HG03378 (cell line): ENCODE measurements at regions not wholly inside any gene's neighbourhood (a gene's known extent, or its start where the extent isn't known, plus 50 kb on each side); places are given as distances from the start of the nearest gene placed in this dataset.
A peak's percentile ranks its signal among the peaks of the same experiment; 100 is the strongest.
"Not testable (repeated sequence)": the region's sequence is repeated elsewhere in the genome, so short reads cannot be mapped to it uniquely, and the experiment has no call there.

ENCODE experiments used
- ATAC-seq: cut with Tn5 transposase; IDR thresholded peaks from one replicate; pipeline ENCODE4 v1.9.1; 2021; ENCODE audit warnings: mild to moderate bottlenecking, moderate library complexity; ENCODE audit not compliant: unreplicated experiment

DNA sequence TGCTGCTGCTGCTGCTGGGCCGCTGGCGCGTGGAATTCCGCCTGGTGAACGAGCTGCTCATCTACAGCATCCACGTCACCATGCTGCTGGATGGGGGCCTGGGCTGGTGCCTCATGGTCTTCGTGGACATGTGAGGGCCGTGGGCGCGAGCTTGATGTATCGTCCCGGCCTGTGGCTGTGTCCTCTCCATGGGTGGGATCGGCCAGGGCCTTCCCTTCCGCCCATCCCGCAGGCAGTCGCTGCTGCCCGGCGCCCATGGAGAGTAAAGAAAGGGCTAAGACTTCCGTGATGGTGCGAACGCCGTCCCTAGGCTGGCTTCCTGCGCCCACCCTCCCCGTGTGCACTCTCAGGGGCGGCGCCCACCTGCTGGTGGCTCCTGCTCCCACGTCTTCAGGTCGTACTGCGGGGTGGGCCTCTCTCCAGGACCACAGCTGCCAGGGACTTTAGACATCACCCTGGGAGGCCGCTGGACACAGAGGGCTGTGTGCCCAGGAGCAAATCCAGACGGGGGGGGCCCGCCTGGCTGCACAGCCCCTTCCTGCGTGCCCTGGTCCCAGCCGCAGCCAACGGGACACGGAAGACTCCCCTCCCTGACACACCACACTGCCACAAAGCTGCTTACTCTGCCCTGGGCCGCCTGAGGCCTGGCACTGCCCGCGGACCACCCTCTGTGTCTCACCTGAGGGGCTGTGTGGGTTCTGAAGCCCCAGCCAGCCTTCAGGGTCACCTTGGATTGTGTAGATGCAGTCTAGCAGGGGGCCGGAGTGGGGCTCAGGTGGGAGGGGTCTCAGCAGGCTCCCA is 167.5 kb downstream of the SEPTIN7 start:
- ATAC-seq, result no peak

DNA sequence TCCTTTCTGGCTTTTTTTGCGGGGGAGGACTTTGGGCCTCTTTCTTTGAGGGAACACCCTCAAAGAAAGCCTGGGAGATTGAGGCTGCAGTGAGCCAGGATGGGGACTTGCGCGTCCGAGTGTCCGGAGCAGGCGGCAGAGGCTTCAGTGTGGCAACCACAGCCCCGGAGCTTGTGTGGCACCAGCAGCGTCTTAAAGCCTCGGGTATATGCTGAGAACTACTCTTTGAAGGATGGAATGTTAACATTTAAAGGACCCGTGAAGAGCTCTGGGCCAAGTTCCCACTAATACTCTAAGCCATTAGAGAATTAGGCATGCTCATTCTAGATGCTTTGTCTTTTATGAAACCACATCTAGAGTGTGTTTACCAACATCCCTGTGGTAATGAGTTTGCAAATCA is 168.2 kb downstream of the SEPTIN7 start:
- ATAC-seq, result no peak

DNA sequence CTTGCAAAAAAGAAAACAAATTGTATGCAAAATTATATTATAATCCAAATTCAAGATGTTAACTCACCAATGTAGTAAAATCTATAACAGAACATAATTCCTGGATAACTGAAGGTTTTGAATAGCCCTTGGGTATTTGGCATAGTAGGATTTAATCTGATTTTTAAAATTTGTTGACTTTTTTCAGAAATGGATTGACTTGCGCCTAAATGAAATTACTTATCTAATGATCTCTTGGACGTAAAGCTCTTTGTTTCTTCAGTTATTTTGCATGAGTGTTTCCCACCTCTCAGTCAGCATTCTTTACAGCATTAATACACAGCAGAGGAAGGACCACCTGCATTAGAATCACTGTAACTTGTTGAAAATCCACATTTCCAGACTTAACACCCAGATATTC is 169.6 kb downstream of the SEPTIN7 start:
- ATAC-seq, result no peak

DNA sequence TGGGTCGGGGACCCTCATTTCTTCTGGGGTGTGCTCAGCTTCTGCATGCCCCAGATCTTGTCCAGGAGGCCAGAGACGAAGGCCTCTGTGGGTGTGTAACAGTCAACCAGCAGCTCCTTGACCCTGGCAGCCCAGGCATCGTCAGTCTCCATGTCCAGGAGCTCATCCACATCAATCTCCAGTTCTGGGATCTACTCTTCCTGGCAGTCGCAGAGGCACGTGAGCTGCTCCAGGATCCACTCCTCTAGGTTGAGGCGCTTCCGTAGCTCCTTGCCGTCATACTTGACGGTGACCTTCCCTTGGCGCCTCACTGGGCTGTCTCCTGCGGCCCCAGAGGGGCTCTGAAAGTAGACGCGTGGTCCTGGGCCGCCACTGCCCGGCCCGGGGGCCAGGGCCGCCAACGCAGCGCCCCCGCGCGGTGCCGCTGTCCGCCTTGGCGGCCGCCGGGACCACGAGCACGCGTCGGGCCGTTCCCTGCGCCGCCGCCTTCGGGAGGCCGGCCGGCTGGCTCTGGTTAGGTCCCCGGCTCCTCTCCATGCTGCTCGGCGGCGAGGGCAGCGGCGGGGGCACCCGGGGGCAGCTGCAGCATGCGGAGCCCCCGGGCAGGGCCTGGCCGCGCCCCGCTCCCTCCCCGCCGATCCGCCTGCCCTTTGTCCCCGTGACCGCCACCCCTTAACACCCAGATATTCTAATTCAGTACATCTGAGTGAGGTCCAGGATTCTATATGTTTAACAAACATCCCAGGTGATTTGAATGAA is 170.5 kb downstream of the SEPTIN7 start:
- no peak for ATAC-seq

DNA sequence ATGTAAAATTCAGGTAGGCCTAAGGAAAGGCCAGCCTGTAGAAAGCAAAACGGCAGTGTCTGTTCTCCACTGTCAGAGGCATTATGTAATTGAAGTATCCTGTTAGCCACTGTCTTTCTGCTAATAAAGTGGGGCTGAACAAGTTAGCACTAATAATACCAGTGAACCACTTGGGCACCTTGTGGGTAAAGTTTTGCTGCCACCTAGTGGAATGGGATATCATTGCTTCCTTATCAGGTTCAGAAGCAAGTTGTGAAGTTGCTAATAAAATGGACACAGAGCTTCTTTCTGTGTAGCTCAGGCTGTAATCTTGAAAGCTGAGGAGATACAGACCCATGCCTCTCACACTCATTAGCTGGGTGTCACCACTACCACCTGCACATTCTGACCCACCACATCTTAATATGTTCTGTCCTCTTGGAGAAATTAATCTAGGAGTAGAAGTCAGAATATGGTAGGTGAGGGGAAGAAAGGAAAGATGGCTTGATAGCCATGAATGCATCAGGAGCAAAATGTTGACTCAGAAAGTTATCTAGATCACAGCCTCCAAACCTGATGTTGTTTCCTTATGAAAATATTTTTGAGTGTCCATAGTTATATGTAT is 175.1 kb downstream of the SEPTIN7 start:
- peak; percentile 83 for ATAC-seq

DNA sequence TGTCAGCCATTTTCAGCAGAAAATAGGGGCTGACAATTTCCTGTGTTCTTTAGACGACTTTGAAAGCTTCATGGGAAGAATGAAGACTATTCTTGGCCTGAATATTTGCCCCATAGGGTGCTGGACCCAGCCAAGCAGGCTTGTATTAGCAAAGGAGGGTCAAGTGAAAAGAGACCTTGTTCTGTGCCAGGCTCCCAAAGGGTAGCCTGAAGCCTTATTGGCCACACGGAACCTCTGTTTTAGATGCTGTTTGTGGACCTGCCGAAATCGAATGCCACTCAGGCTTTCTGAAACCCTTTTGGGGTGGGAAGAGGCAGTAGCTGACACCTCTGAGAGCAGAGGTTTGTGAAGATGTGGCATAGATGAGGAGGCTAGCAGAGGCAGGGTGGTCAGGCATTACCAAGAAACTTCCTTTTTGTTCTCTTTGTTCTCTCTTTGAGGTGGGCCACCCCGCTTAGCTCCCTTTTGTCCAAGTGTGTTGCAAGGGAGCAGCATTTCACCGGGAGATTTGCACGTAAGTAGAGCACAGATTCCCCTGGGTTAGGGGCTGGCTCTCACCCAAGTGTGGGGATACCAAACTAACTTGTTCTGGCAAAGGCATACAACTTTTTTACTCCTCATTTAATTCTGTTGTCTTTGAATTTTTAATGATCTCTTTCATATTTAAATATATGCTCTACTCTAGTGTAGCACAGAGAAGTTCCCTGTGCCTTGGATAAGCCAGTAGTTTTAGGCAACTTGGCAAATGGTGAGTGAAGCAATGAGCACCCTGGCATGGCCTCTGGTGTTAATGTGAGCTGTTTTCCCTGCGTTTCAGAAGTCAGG is 174.0 kb upstream of the EEPD1 start:
- not testable (repeated sequence) for ATAC-seq

DNA sequence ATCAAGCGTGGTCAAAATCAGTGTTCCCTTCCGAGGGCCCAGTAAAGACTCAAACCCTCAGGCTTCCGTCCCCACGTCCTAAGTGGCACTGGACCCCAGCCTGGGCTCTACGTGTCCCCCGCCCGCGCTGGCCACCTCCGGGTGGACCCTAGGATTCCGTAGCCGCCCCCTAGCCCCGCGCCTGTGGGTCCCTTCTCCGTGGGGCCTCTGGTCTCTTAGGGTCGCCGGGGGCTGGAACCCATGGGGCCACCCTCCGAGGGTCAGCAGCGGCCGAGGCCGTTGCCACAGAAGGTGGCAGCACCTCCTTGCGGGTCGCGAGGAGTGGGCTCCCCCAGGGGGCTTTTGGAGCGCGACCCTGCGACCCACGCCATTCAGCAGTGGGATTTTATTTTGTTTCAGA is 170.5 kb upstream of the EEPD1 start:
- no peak for ATAC-seq

DNA sequence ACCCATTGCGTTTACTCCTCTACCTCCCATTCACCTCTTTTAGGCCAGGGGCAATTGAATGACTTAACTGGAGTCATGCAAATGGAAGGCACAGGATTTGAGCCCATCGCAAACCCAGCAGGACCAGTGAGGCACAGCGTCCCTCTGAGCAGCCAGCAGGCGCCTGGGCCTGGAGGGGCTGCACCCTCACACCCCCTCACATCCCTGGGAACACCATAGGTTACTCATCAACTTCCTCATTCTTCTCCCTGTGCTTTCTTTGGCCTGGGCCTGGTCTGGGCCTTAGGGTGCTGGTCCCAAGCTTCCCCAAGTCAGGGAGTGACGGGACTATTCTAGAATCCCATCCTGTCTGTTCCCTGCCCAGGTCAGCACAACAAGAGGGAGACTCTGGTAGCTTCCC is 169.4 kb upstream of the EEPD1 start:
- ATAC-seq, result no peak

DNA sequence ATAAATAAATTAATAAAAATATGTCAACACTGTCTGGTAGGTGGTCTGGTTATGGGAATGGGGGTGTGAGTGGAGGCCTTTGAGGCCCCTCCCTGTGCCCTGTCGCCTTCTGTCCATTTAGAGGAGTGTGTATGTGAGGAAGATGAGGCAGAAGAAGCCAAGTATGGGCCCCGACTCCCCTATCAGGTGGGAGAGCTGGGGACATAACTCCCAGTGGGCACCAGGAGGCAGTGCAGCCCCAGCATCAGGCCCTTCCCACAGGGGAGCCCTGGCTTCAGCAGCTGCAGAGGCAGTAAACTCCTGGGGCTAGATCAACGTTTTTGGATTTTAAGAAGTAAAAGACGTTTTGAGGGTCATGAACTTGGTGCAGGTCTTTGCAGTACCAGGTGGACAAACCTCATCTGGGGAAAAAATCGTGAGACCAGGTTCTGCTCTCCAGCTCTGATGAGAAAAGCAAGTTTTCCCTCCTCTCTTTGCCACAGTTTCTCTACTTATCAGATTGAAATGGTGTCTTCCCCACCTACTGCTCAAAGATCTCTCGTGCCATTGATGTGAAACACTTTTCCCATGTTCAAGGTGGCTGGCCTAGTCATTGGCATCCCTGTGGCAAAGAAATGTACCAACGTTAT is 167.8 kb upstream of the EEPD1 start:
- peak; percentile 75 for ATAC-seq

DNA sequence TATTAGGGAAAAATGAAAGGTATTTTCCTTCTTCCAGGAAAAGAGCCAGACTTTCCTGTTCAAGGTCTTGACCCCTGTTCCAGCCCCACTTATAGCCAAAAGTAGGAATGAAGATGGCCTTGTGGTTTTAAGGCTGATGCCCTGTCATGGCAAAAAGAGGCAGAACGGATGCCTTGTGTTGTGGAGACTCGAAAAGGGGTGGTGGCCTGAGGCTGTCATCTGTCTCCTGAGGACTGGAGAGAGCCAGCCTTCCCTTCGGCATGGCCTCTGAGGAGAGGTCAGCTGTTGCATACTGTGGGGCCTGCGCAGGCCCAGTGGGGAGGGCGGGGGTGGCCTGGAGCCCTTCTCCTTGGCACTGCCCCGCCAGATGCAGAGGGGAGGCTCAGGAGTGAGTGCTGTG is 166.0 kb upstream of the EEPD1 start:
- ATAC-seq, result no peak

DNA sequence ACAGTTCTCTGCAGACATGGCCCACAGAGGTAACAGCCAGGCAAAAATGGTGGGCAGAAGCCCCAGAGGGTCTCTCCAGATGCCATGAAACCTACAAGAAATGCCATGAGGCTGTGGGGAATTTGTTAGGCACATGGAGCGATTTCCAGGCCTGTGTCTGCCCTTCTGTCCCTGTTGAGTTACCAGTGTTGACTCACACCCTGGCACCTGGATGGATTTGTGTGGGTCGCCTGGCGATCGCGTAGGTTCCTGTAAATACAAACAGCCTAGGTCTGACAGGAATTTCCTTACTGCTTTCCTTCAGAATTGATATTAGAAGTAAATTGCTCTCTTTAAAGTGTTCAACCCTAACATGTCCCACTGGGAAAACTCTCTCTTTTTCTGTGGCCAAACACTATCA is 164.9 kb upstream of the EEPD1 start:
- no peak for ATAC-seq

DNA sequence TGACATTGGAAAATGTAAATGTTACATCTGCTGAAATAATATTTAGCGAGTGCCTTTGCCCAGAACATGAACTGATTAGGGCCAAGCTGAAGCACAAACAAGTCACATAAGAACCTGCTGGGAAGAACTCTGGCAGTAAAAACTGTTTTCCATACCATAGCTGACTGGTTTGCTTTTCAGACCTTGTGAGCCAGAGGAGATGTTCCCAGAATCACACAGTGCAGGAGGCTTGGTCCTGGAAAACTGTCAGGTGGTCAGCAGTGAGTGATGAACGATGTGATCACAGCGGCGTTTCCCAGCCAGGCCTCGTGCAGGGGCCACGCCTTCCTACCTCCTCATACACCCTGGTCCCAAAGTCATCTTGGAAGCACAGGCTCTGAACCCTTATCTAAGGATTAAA is 164.2 kb upstream of the EEPD1 start:
- no peak for ATAC-seq

DNA sequence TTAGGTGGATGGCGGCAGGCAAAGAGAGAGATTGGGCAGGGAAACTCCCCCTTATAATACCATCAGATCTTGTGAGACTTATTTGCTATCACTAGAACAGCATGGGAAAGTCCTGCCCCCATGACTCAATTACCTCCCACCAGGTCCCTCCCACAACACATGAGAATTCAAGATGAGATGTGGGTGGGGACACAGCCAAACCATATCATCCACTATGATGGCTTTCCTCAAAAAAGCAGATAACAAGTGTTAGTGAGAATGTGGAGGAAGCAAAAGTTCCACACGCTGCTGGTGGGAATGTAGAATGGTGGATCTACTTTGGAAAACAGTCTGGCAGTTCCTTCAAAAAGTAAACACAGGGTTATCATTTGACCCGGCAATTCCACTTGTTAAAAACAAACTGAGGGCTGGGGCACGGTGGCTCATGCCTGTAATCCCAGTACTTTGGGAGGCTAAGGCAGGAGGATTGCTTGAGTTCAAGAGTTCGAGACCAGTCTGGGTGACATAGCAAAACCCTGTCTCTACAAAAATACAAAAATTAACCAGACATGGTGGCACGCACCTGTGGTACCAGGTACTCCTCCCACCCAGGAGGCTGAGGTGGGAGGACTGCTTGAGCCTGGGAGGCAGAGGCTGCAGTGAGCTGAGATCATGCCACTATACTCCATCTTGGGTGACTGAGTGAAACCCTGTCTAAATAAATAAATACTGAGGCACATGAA is 161.4 kb upstream of the EEPD1 start:
- ATAC-seq, result no peak

DNA sequence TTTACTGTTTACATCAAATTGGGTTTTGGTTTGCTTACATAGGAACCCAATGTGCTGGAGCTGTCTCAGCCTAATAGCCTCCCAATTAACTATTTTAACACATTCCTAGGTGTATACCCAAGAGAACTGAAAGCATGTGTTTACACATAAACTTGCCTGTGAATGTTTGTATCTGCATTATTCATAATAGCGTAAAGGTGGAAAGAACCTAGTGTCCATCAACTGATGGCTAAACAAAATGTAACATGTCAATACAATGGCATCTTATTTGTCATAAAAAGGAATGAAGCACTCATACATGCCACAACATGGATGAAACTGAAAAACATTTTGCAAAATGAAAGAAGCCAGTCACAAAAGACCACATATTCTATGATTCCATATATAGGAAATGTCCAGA is 160.6 kb upstream of the EEPD1 start:
- ATAC-seq, result no peak

DNA sequence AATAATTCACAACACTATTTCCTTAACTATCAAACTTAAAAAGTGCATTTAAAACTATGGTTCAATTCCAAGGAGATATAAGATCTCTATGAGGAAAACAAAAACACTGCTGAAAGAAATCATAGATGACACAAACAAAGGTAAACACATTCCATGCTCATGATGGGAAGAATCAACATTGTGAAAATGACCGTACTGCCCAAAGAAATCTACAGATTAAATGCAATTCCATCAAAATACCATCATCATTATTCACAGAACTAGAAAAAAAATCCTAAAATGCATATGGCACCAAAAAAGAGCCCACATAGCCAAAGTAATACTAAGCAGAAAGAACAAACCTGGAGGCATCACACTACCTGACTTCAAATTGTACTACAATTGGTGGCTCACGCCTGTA is 159.9 kb upstream of the EEPD1 start:
- ATAC-seq, result no peak

DNA sequence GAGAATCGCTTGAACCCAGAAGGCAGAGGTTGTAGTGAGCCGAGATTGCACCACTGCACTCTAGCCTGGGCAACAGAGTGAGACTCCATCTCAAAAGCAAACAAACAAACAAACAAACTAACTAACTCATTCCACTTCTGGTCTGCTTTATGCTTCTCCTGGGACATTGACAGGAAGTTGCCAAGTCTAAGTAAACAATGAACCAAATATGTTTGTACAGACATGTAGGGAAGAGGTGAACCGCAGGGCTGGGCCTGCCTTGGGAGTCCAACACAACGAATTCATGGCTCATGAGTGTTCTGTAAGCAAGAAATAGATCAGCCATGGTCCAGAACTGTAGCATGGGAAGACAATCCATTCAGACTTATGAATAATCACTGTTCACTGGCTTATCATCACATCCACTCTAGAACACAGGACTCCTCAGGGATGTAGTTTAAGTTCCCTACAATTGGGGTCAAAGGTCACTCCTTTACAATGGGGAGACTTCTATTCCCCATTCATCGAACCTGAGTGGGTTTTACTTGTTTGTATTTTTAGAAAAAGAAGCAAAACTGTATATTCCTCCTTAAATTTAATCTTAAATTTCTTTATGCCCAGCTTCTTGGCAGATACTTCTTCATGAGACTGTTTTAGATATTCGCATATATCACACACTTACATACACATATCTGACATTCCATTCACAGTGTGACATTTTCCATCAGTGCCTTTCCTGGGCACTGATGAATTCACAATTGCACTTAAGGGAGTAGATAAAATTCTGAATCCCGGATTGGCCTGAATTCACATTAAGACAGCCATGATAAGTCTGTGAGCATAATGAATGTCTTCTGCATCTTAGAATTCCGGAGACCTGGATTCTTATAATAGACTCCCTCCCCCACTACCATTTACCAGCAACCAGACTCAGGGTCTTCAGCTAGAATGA is 159.1 kb upstream of the EEPD1 start:
- ATAC-seq, result no peak

DNA sequence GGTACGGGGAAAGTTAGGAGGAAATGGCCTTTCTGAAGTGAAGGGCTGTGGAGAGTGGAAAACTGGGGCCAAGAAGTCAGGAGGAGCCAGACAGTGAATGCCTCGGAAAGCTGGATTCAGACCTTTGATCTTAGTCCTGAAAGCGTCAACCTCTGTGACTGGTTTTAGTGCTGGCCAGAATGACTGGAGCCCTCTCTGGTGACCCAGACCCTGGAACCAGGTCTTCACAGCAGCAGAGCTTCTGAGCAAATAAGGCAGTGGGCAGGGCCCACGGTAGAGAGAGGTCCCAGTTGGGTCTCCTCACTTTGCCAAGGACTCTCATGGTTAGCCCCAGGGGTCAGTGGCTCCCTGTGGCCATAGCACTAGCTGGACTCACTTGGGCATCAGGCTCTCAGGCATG is 157.7 kb upstream of the EEPD1 start:
- ATAC-seq, result no peak

DNA sequence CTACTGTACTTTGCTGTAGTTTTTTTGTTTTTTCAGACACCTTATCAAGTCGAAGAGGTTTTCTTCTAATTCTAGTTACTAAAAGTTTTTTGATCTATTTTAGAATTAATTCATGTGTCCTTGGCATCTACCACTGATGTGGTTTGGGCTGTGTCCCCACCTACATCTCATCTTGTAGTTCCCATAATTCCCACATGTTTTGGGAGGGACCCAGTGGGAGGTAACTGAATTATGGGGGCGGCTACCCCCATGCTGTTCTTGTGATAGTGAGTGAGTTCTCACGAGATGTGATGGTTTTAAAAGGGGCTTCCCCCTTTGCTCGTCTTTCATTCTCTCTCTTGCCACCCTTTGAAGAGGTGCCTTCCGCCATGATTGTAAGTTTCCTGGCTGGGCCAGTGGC is 154.6 kb upstream of the EEPD1 start:
- ATAC-seq, result no peak

DNA sequence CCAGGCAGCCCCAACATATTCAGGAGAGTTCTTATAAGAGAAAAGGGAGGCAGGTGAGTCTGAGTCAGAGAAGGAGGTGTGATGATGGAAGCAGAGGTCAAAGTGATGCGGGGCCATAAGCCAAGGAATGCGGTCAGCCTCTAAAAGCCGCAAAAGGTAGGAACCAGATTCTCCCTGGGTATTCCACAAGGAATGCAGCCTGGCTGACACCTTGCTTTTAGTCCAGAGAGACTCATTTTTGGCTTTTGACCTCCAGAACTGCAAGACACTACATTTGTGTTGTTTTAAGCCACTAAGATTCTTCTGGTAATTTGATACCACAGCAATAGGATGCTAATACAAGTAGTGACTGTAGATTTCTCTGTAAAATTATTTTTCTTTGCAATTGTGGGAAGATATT is 151.5 kb upstream of the EEPD1 start:
- ATAC-seq, result no peak
